ENCODE measurements at regions not wholly inside any gene's neighbourhood (a gene's known extent, or its start where the extent isn't known, plus 50 kb on each side); places are given as distances from the start of the nearest gene placed in this dataset.

GRCh38 chr1:163807331-163808049, 485.7 kb downstream of the NUF2 start:
- TF ChIP-seq, protein P1, sequence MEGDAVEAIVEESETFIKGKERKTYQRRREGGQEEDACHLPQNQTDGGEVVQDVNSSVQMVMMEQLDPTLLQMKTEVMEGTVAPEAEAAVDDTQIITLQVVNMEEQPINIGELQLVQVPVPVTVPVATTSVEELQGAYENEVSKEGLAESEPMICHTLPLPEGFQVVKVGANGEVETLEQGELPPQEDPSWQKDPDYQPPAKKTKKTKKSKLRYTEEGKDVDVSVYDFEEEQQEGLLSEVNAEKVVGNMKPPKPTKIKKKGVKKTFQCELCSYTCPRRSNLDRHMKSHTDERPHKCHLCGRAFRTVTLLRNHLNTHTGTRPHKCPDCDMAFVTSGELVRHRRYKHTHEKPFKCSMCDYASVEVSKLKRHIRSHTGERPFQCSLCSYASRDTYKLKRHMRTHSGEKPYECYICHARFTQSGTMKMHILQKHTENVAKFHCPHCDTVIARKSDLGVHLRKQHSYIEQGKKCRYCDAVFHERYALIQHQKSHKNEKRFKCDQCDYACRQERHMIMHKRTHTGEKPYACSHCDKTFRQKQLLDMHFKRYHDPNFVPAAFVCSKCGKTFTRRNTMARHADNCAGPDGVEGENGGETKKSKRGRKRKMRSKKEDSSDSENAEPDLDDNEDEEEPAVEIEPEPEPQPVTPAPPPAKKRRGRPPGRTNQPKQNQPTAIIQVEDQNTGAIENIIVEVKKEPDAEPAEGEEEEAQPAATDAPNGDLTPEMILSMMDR (IDR thresholded peaks at IDR 0.05; ENCODE audit: borderline replicate concordance, extremely low read depth, insufficient read depth), result no peak
- Histone ChIP-seq H3K9ac (ENCODE audit: low read length in 3 of 3) (no peak overlapping the region), H3K9me3 (ENCODE audit: control insufficient read depth in 2 of 3, insufficient read depth in 1 of 3, low read length in 3 of 3) (peaks cover 0 to 4% (median 0%) of the 10 kb centered on the region in 3 donors), H3K27me3 (ENCODE audit: control insufficient read depth, insufficient read depth, low read length) (no peaks in the 10 kb centered on the region), H3K4me3 (ENCODE audit: low read length in 3 of 3) (no peak overlapping the region), H3K36me3 (ENCODE audit: control insufficient read depth in 2 of 3, insufficient read depth in 3 of 3, low read length in 3 of 3) (no peaks in the 10 kb centered on the region), H3K27ac (ENCODE audit: low read depth in 2 of 2, low read length in 2 of 2) (peak overlapping the region in 1 of 2 donors; percentile 48), H3K4me1 (ENCODE audit: control insufficient read depth in 2 of 3, insufficient read depth in 2 of 3, low read depth in 1 of 3, low read length in 3 of 3) (no peaks in the 10 kb centered on the region)
- peak in 2 of 5 donors; percentile 5 to 34 for DNase-seq
- no peak for FAIRE-seq
- intact Hi-C loops (cut with DNase I), result no loop called here

GRCh38 chr1:163813251-163813650, 491.5 kb downstream of the NUF2 start:
- Histone ChIP-seq H3K27ac (ENCODE audit: low read depth in 2 of 2, low read length in 2 of 2) (no peak overlapping the region), H3K36me3 (ENCODE audit: control insufficient read depth in 2 of 3, insufficient read depth in 3 of 3, low read length in 3 of 3) (no peaks in the 10 kb centered on the region), H3K9ac (ENCODE audit: low read length in 3 of 3) (no peak overlapping the region), H3K27me3 (ENCODE audit: control insufficient read depth, insufficient read depth, low read length) (no peaks in the 10 kb centered on the region), H3K4me1 (ENCODE audit: control insufficient read depth in 2 of 3, insufficient read depth in 2 of 3, low read depth in 1 of 3, low read length in 3 of 3) (no peaks in the 10 kb centered on the region), H3K9me3 (ENCODE audit: control insufficient read depth in 2 of 3, insufficient read depth in 1 of 3, low read length in 3 of 3) (peaks cover 0 to 7% (median 0%) of the 10 kb centered on the region in 3 donors), H3K4me3 (ENCODE audit: low read length in 3 of 3) (no peak overlapping the region)
- FAIRE-seq, result no peak
- TF ChIP-seq, protein P1 (IDR thresholded peaks at IDR 0.05; ENCODE audit: borderline replicate concordance, extremely low read depth, insufficient read depth), result no peak
- intact Hi-C loops (cut with DNase I), result no loop called here
- DNase-seq, result no peak

DNA sequence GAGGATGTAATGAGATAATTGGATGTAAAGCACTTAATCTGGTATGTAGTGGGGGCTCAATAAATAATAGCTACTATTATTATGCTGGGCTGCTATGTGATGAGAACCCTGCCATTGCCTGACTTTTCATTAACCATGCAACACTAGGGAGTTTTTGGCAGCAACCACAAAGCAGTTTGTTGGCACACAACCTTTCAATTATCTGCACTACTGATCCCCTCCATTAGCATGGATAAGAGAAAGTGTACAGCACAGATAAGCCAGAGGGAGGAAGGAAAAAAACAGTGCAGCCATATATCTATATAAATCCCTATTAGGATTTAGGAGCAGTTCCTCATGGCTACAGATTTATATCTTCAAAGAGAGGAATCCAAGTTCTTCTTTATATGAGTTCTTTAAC, 498.5 kb downstream of the NUF2 start:
- Histone ChIP-seq H3K36me3 (ENCODE audit: control insufficient read depth in 2 of 3, insufficient read depth in 3 of 3, low read length in 3 of 3) (no peaks in the 10 kb centered on the region), H3K27me3 (ENCODE audit: control insufficient read depth, insufficient read depth, low read length) (no peaks in the 10 kb centered on the region), H3K4me3 (ENCODE audit: low read length in 3 of 3) (no peak overlapping the region), H3K9me3 (ENCODE audit: control insufficient read depth in 2 of 3, insufficient read depth in 1 of 3, low read length in 3 of 3) (no peaks in the 10 kb centered on the region), H3K27ac (ENCODE audit: low read depth in 2 of 2, low read length in 2 of 2) (no peak overlapping the region), H3K4me1 (ENCODE audit: control insufficient read depth in 2 of 3, insufficient read depth in 2 of 3, low read depth in 1 of 3, low read length in 3 of 3) (no peaks in the 10 kb centered on the region), H3K9ac (ENCODE audit: low read length in 3 of 3) (no peak overlapping the region)
- no peak for DNase-seq
- TF ChIP-seq, protein P1 (IDR thresholded peaks at IDR 0.05; ENCODE audit: borderline replicate concordance, extremely low read depth, insufficient read depth), result no peak
- no peak for FAIRE-seq
- intact Hi-C loops (cut with DNase I), result no loop called here

All from kidney (tissue), 13 donors.